A549 (cell line): ENCODE measurements at regions not wholly inside any gene's neighbourhood (a gene's known extent, or its start where the extent isn't known, plus 50 kb on each side); places are given as distances from the start of the nearest gene placed in this dataset.
"Not testable (repeated sequence)": the region's sequence is repeated elsewhere in the genome, so short reads cannot be mapped to it uniquely, and the experiment has no call there.

Source experiments
- ATAC-seq, 2 experiments: fragments of 200-7000 bp in 1 of 2; fragments of >200 bp in 1 of 2; cut with Nextera tagmentation in 1 of 2; cut with Tn5 transposase in 1 of 2; 3 replicates each; pipeline versions ENCODE4 v1.8.0 to v1.9.1; 2018 to 2020; ENCODE audit warnings: mild to moderate bottlenecking in 1 of 2, moderate library complexity in 1 of 2
- CTCF ChIA-PET: fragments of 300-600 bp; sonication (Branson Sonifier 250); formaldehyde crosslinking; extraction: SDS; loops from one replicate; lab custom pipeline; 2021; ENCODE audit warnings: antibody characterized with exemption, inconsistent platforms; lab: Yijun Ruan, JAX
- POLR2A ChIA-PET: fragments of 350-600 bp; formaldehyde crosslinking; extraction: SDS; loops from one replicate; lab custom pipeline; 2021; ENCODE audit warnings: antibody characterized with exemption, inconsistent platforms; lab: Yijun Ruan, JAX
- DNase-seq, 2 experiments: peaks; one replicate each; pipeline versions ENCODE4 v3.0.0 to v3.0.0-alpha.2; 2011 to 2016; ENCODE audit warnings: low read depth in 1 of 2, low spot score in 1 of 2
- FAIRE-seq: peaks from 2 replicates; lab custom pipeline; 2011; peaks lifted over from hg19 to GRCh38; lab: Jason Lieb, UNC
- H3K27ac ChIP-seq, 2 experiments: fragments of >200 bp; sonication (Bioruptor Twin); formaldehyde crosslinking; 3 replicates each; pipeline ENCODE4 v1.5.1; 2016 to 2017
- H3K4me1 ChIP-seq: fragments of >200 bp; sonication (Bioruptor Twin); formaldehyde crosslinking; 3 replicates; pipeline ENCODE4 v1.6.1; 2016
- H3K4me2 ChIP-seq: fragments of >200 bp; sonication (Bioruptor Twin); formaldehyde crosslinking; 3 replicates; pipeline ENCODE4 v1.6.1; 2016
- H3K4me3 ChIP-seq: fragments of >200 bp; sonication (Bioruptor Twin); formaldehyde crosslinking; 3 replicates; pipeline ENCODE4 v1.5.1; 2016
- H3K9me3 ChIP-seq: fragments of >200 bp; sonication (Bioruptor Twin); formaldehyde crosslinking; 3 replicates; pipeline ENCODE4 v1.6.1; 2016
- BHLHE40 ChIP-seq: IDR thresholded peaks from 2 replicates; pipeline ENCODE4 v1.6.1; 2012; ENCODE audit warnings: low read depth, low read length, inconsistent platforms
- FOSB ChIP-seq: fragments of 250-450 bp; sonication (Bioruptor Pico); IDR thresholded peaks from 2 replicates; pipeline ENCODE4 v1.5.0; 2020; ENCODE audit warnings: mild to moderate bottlenecking, moderate library complexity
- GATA3 ChIP-seq: IDR thresholded peaks from 2 replicates; pipeline ENCODE4 v1.6.1; 2012; ENCODE audit warnings: borderline replicate concordance
- HOXB13 ChIP-seq: fragments of 250-450 bp; sonication (Bioruptor Pico); IDR thresholded peaks from 2 replicates; pipeline ENCODE4 v1.5.0; 2020; ENCODE audit warnings: low read depth, mild to moderate bottlenecking, moderate library complexity
- JUN ChIP-seq, 2 experiments: fragments of >200 bp; sonication (Bioruptor Twin); formaldehyde crosslinking; IDR thresholded peaks; 2 replicates in 1 of 2; 3 replicates in 1 of 2; pipeline ENCODE4 v1.6.1; 2016 to 2017
- NR3C1 ChIP-seq: fragments of >200 bp; sonication (Bioruptor Twin); formaldehyde crosslinking; IDR thresholded peaks from 3 replicates; pipeline ENCODE4 v1.6.1; 2017
- RARB ChIP-seq: fragments of 250-450 bp; sonication (Bioruptor Pico); IDR thresholded peaks from 2 replicates; pipeline ENCODE4 v1.8.0; 2021; ENCODE audit warnings: mild to moderate bottlenecking, moderate library complexity
- SMC3 ChIP-seq: fragments of >200 bp; sonication (Bioruptor Twin); formaldehyde crosslinking; IDR thresholded peaks from 3 replicates; pipeline ENCODE4 v1.6.1; 2018; ENCODE audit warnings: inconsistent platforms
- TFCP2L1 ChIP-seq: fragments of 250-450 bp; sonication (Bioruptor Pico); IDR thresholded peaks from 2 replicates; pipeline ENCODE4 v1.5.0; 2021; ENCODE audit warnings: mild to moderate bottlenecking
- TP53 ChIP-seq: fragments of 250-450 bp; sonication (Bioruptor Pico); IDR thresholded peaks from 2 replicates; pipeline ENCODE4 v1.5.0; 2021; ENCODE audit warnings: mild to moderate bottlenecking, moderate library complexity
- ZC3H11A ChIP-seq: fragments of 450-650 bp; IDR thresholded peaks from 2 replicates; pipeline ENCODE4 v1.6.1; 2014; ENCODE audit warnings: antibody characterized with exemption, mild to moderate bottlenecking
- ZNF302 ChIP-seq: fragments of 250-450 bp; sonication (Bioruptor Pico); IDR thresholded peaks from 2 replicates; pipeline ENCODE4 v1.9.0; 2021; ENCODE audit warnings: inconsistent platforms, mild to moderate bottlenecking, moderate library complexity
- WGBS: methylation state at CpG from one replicate; pipeline ENCODE4 v1.1.6; 2017; ENCODE audit errors: missing lambda C conversion rate; 5-methylcytosine and 5-hydroxymethylcytosine counted together

- TF ChIP-seq TFCP2L1 (CRISPR knock-in tag) (no peak), NR3C1 (no peak), JUN (IDR thresholded peaks at IDR 0.05) (no peak), ZC3H11A (no peak), HOXB13 (no peak), SMC3 (no peak), GATA3 (no peak), BHLHE40 (no peak), RARB (CRISPR knock-in tag) (no peak), TP53 (no peak)
- FAIRE-seq (no peak), DNase-seq (no peak), ATAC-seq (no peak)
- POLR2A ChIA-PET = no interaction called here
- Histone ChIP-seq H3K4me3 (no peak overlapping the region), H3K4me2 (no peak overlapping the region), H3K27ac (no peak overlapping the region), H3K4me1 (no peaks in the 10 kb centered on the region), H3K9me3 (no peaks in the 10 kb centered on the region)
- WGBS = 6% methylated on average over 7 of the region's 7 CpGs
- CTCF ChIA-PET = no interaction called here
Measured at GRCh38 chrY:26638063-26638462, 1016.1 kb downstream of the CDY1 start.

- ATAC-seq, POLR2A ChIA-PET, H3K4me3 ChIP-seq, DNase-seq, FAIRE-seq, H3K4me2 ChIP-seq, H3K27ac ChIP-seq, H3K9me3 ChIP-seq, H3K4me1 ChIP-seq, CTCF ChIA-PET: not testable (repeated sequence)
- 18% methylated on average over 10 of the region's 10 CpGs for WGBS
Measured at GRCh38 chrY:26645856-26646255, 1023.9 kb downstream of the CDY1 start.

GRCh38 chrY:26648240-26648639, 1026.3 kb downstream of the CDY1 start:
- DNase-seq, ATAC-seq, H3K4me1 ChIP-seq, FAIRE-seq, POLR2A ChIA-PET, H3K27ac ChIP-seq, H3K9me3 ChIP-seq, H3K4me2 ChIP-seq, CTCF ChIA-PET, H3K4me3 ChIP-seq: not testable (repeated sequence)
- WGBS = 13% methylated on average over 6 of the region's 6 CpGs

DNA sequence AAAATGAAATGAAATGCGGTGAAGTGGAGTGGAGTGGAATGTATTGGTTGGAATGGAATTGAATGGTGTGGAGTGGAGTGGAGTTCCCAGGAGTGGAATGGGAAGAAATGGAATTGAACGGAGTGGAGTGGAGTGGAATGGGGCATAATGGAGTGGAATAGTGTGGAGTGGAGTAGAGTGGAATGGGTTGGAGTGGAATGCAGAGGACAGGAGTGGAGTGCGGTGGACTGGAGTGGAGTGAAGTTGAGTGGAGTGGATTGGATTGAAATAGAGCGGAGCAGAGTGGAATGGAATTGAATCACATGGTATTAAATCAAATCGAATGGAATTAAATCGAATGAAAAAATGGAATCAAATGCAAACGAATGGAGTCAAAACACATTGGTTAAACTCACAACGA, 1042.3 kb downstream of the CDY1 start:
- H3K4me3 ChIP-seq, FAIRE-seq, POLR2A ChIA-PET, H3K9me3 ChIP-seq, H3K27ac ChIP-seq, ATAC-seq, H3K4me1 ChIP-seq, CTCF ChIA-PET, DNase-seq, H3K4me2 ChIP-seq: not testable (repeated sequence)
- 12% methylated on average over 8 of the region's 8 CpGs for WGBS

DNA sequence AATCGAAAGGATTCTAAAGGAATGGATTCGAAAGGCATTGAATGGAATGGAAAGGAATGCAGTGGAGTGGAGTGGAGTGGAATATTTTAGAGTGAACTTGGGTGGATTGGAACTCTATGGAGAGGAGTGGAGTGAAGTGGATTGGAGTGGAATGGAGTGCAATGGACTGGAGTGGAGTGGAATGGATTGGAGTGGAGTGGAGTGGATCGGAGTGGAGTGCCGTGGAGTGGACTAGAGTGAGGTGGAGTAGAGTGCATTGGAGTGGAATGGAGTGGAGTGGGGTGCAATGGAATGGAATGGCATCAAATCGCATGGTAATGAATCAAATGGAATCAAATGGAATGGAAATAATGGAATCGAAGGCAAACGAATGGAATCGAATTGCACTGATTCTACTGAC, 1044.8 kb downstream of the CDY1 start:
- H3K4me2 ChIP-seq, CTCF ChIA-PET, H3K4me1 ChIP-seq, FAIRE-seq, H3K4me3 ChIP-seq, H3K27ac ChIP-seq, DNase-seq, ATAC-seq, POLR2A ChIA-PET: not testable (repeated sequence)
- WGBS = 12% methylated on average over 8 of the region's 8 CpGs
- H3K9me3 ChIP-seq = peaks cover 18% of the 10 kb centered on the region

DNA sequence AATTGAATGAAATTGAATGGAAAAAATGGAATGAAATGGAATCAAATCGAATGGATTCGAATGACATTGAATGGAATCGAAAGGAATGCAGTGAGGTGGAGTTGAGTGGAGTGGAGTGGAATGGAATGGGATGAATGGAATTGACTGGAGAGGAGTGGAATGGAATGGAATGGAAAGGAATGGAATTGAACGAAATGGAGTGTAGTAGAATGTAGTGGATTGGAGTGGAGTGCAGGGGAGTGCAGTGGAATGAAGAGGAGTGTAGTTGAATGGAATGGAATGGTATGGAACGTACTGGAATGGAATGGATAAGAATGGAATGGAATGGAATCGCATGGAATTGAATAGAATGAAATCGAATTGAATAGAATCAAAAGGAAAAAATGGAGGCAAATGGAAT, 1047.3 kb downstream of the CDY1 start:
- H3K27ac ChIP-seq, DNase-seq, H3K4me2 ChIP-seq, ATAC-seq, H3K4me1 ChIP-seq, H3K4me3 ChIP-seq, CTCF ChIA-PET, FAIRE-seq, POLR2A ChIA-PET: not testable (repeated sequence)
- WGBS = 1% methylated on average over 7 of the region's 7 CpGs
- H3K9me3 ChIP-seq = peaks cover 18% of the 10 kb centered on the region

DNA sequence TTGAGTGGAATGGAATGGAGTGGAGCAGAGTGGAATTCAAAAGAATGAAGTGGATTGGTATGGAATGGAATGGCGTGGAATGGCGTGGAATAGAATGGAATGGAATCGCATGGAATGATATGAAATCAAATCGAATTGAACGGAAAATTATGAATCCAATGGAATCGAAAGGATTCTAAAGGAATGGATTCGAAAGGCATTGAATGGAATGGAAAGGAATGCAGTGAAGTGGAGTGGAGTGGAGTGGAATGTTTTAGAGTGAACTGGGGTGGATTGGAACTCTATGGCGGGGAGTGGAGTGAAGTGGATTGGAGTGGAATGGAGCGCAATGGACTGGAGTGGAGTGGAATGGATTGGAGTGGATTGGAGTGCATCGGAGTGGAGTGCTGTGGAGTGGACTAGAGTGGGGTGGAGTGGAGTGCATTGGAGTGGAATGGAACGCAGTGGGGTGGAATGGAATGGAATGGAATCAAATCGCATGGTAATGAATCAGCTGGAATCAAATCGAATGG, 1048.5 kb downstream of the CDY1 start:
- H3K4me3 ChIP-seq, POLR2A ChIA-PET, FAIRE-seq, H3K27ac ChIP-seq, CTCF ChIA-PET, H3K4me2 ChIP-seq, H3K4me1 ChIP-seq: not testable (repeated sequence)
- peak in 1 of 2 experiments; percentile 54; a peak in 1 of 6 replicates for ATAC-seq
- DNase-seq = peak in 1 of 2 experiments; percentile 0
- 26% methylated on average over 13 of the region's 13 CpGs for WGBS
- peaks cover 18% of the 10 kb centered on the region for H3K9me3 ChIP-seq
- TF ChIP-seq FOSB (CRISPR knock-in tag) = 0 out of 2 replicates have a peak, but pooled peaks have one; percentile 42
- TF ChIP-seq ZNF302 (CRISPR knock-in tag) = peak; percentile 58; the same call in 1 of the 2 replicates

DNA sequence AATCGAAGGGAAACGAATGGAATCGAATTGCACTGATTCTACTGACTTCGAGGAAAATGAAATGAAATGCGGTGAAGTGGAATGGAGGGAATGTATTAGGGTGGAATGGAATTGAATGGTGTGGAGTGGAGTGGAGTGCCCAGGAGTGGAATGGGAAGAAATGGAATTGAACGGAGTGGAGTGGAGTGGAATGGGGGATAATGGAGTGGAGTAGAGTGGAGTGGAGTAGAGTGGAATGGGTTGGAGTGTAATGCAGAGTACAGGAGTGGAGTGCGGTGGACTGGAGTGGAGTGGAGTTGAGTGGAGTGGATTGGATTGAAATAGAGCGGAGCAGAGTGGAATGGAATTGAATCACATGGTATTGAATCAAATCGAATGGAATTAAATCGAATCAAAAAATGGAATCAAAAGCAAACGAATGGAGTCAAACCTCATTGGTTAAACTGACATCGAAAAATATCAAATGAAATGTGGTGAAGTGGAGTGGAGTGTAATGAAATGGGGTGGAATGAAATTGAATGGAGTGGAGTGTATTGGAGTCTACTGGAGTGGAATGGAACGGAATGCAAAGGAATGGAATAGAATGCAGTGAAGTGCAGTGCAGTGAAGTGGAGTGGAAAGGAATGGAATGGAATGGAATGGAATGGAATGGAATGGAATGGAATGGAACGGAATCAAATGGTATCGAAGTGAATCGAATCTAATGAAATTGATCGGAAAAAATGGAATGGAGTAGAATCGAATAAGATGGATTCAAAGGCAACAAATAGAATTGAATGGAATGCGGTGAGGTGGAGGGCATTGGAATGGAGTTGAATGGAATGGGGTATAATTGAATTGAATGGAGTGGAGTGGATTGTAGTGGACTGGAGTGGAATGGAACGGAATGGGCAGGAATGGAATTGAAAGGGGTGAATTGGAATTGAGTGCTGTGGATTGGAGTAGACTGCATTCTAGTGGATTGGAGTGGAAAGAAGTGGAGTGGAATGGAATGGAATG, 1049.3 kb downstream of the CDY1 start:
- H3K27ac ChIP-seq, CTCF ChIA-PET, POLR2A ChIA-PET, H3K4me1 ChIP-seq, H3K4me2 ChIP-seq, H3K4me3 ChIP-seq, FAIRE-seq: not testable (repeated sequence)
- H3K9me3 ChIP-seq = peaks cover 18% of the 10 kb centered on the region
- WGBS = 18% methylated on average over 20 of the region's 20 CpGs
- ATAC-seq = peak; percentile 30 to 84; a peak in 3 of 6 replicates
- DNase-seq = peak; percentile 3 to 21
